ENCODE measurements at regions not wholly inside any gene's neighbourhood (a gene's known extent, or its start where the extent isn't known, plus 50 kb on each side); places are given as distances from the start of the nearest gene placed in this dataset.
"Not testable (repeated sequence)": the region's sequence is repeated elsewhere in the genome, so short reads cannot be mapped to it uniquely, and the experiment has no call there.

GRCh38 chr7:64431838-64432237 lies 118.1 kb downstream of the ZNF736 start:
- Histone ChIP-seq H3K27me3 (no peaks in the 10 kb centered on the region), H3K4me1 (no peaks in the 10 kb centered on the region), H3K27ac (no peak overlapping the region), H3K4me3 (no peak overlapping the region), H3K9me3 (no peaks in the 10 kb centered on the region), H3K36me3 (replicated peaks in 1 of 2; ENCODE audit: insufficient read depth in 1 of 2, low read depth in 2 of 2) (no peaks in the 10 kb centered on the region)
- DNase-seq (no peak), ATAC-seq (no peak)
- 63 to 76% methylated on average over 5 of the region's 5 CpGs for WGBS, 2 donors
- TF ChIP-seq POLR2A (IDR thresholded peaks at IDR 0.05) (no peak), CTCF (IDR thresholded peaks at IDR 0.05) (no peak)
- intact Hi-C loops (cut with DNase I), result no loop called here

- 90 to 91% methylated on average over 1 of the region's 1 CpG for WGBS, 2 donors
- intact Hi-C loops (cut with DNase I), result no loop called here
Measured at GRCh38 chr7:64429232-64429631, 115.5 kb downstream of the ZNF736 start.

GRCh38 chr7:64425436-64425835 lies 111.7 kb downstream of the ZNF736 start:
- H3K27ac ChIP-seq; H3K9me3 ChIP-seq; H3K4me3 ChIP-seq; H3K4me1 ChIP-seq; DNase-seq; H3K27me3 ChIP-seq; intact Hi-C loops (cut with DNase I); H3K36me3 ChIP-seq (replicated peaks in 1 of 2; ENCODE audit: insufficient read depth in 1 of 2, low read depth in 2 of 2); ATAC-seq: not testable (repeated sequence)

More at GRCh38 chr7:64429232-64429631, 115.5 kb downstream of the ZNF736 start:
- H3K9me3 ChIP-seq, result no peaks in the 10 kb centered on the region
- H3K27me3 ChIP-seq, result no peaks in the 10 kb centered on the region
- DNase-seq, result no peak
- H3K27ac ChIP-seq, result no peak overlapping the region
- TF ChIP-seq POLR2A (IDR thresholded peaks at IDR 0.05), result no peak
- no peak for TF ChIP-seq CTCF (IDR thresholded peaks at IDR 0.05)
- no peak overlapping the region for H3K4me3 ChIP-seq
- H3K4me1 ChIP-seq, result no peaks in the 10 kb centered on the region
- H3K36me3 ChIP-seq (replicated peaks in 1 of 2; ENCODE audit: insufficient read depth in 1 of 2, low read depth in 2 of 2), result no peaks in the 10 kb centered on the region
- ATAC-seq, result no peak

GRCh38 chr7:64407148-64407547 lies 93.4 kb downstream of the ZNF736 start:
- TF ChIP-seq POLR2A (IDR thresholded peaks at IDR 0.05), result no peak
- TF ChIP-seq CTCF (IDR thresholded peaks at IDR 0.05), result no peak
- Histone ChIP-seq H3K9me3 (no peaks in the 10 kb centered on the region), H3K27ac (no peak overlapping the region), H3K4me1 (no peaks in the 10 kb centered on the region), H3K27me3 (no peaks in the 10 kb centered on the region), H3K36me3 (replicated peaks in 1 of 2; ENCODE audit: insufficient read depth in 1 of 2, low read depth in 2 of 2) (no peaks in the 10 kb centered on the region), H3K4me3 (no peak overlapping the region)
- DNase-seq, result no peak
- ATAC-seq, result no peak
- intact Hi-C loops (cut with DNase I), result no loop called here
- 83 to 84% methylated on average over 16 of the region's 18 CpGs for WGBS, 2 donors

All from body of pancreas (tissue), 4 donors.